BLaER1 treated with 17β-estradiol and CSF1 and Interleukin-3, amounts not matched to agents 10 nM and 100 nM (cell line): ENCODE measurements at regions not wholly inside any gene's neighbourhood (a gene's known extent, or its start where the extent isn't known, plus 50 kb on each side); places are given as distances from the start of the nearest gene placed in this dataset.

ENCODE experiments used
- H3K27ac ChIP-seq, 11 experiments: shearing (Covaris generic); formaldehyde crosslinking; 2 replicates each; pipeline ENCODE4 v1.8.1; 2022
- H3K27me3 ChIP-seq, 11 experiments: shearing (Covaris generic); formaldehyde crosslinking; 2 replicates each; pipeline ENCODE4 v1.8.1; 2022
- H3K36me3 ChIP-seq, 11 experiments: shearing (Covaris generic); formaldehyde crosslinking; 2 replicates each; pipeline ENCODE4 v1.8.1; 2022
- H3K4me1 ChIP-seq, 10 experiments: shearing (Covaris generic); formaldehyde crosslinking; 2 replicates each; pipeline ENCODE4 v1.8.1; 2022
- H3K4me2 ChIP-seq, 11 experiments: shearing (Covaris generic); formaldehyde crosslinking; 2 replicates each; pipeline ENCODE4 v1.8.1; 2022
- H3K4me3 ChIP-seq, 10 experiments: shearing (Covaris generic); formaldehyde crosslinking; 2 replicates each; pipeline ENCODE4 v1.8.1; 2022
- H3K9ac ChIP-seq, 11 experiments: shearing (Covaris generic); formaldehyde crosslinking; 2 replicates each; pipeline ENCODE4 v1.8.1; 2022
- H3K9me3 ChIP-seq, 11 experiments: shearing (Covaris generic); formaldehyde crosslinking; replicated peaks in 1 of 11; 2 replicates each; pipeline ENCODE4 v1.8.1; 2022
- H4K20me1 ChIP-seq, 11 experiments: shearing (Covaris generic); formaldehyde crosslinking; 2 replicates each; pipeline ENCODE4 v1.8.1; 2022
- Cebpa-rat ChIP-seq, 11 experiments: shearing (Covaris generic); IDR thresholded peaks; 2 replicates each; pipeline ENCODE4 v1.8.1; 2022

DNA sequence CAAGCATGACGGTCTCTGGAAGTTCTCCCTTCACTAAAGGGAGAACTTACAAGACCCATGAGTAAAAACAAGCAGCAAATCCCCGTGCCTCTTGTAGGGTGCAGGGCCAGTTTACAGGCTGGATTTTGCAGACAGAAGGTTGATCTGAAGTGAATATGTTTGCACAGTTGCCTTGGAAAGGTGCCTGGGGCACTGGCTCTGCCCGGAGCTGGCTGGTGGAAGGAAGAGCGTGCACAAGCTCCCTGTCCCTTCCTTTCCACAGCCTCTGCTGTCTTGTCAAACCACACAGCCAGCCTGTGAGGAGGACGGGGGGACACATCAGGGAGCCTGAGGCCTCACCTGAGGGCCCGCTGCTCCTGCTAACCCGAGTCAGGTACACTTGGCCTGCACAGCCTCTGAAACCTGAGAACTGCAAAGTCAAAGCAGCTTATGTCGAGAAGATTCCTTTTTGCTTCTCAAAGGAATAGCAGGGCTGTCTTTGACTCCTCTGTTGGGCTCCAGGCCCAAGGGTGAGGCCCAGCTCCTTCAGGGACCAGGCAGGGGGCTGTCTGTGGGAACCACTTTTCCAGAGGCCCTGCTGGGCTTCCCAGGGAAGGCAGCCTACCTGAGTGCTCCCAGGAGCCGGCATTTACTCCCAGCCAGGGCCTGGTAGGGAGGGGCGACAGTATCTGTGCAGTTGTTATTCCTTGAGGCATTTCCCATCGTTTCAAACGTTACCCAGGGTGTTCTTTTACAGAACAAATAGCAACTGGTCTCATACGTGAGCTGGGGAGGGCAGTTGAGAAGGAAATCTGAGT lies 251.5 kb downstream of the SIPA1L2 start:
- Histone ChIP-seq H3K4me3 (no peak overlapping the region), H3K4me1 (no peaks in the 10 kb centered on the region), H3K27ac (no peak overlapping the region), H3K4me2 (no peak overlapping the region), H3K27me3 (no peaks in the 10 kb centered on the region), H3K36me3 (no peaks in the 10 kb centered on the region), H4K20me1 (no peaks in the 10 kb centered on the region), H3K9me3 (no peaks in the 10 kb centered on the region), H3K9ac (no peak overlapping the region)
- TF ChIP-seq Cebpa-rat (IDR thresholded peaks at IDR 0.05), result no peak

DNA sequence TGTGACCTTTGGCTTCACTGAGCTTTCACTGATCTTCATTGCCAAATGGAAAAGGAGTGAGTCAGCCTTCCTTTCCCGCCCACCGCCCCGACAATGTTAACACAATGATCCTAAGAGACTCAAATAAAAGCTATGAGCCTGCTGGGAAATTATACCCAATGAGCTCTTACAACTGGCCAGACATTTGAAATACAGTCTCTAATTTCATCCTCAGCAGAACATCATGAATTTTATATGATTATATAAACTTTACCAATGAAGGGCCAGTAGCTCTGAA lies 252.5 kb downstream of the SIPA1L2 start:
- Histone ChIP-seq H3K9me3 (no peaks in the 10 kb centered on the region), H3K4me1 (no peaks in the 10 kb centered on the region), H3K4me3 (no peak overlapping the region), H3K36me3 (no peaks in the 10 kb centered on the region), H4K20me1 (no peaks in the 10 kb centered on the region), H3K27ac (no peak overlapping the region), H3K27me3 (no peaks in the 10 kb centered on the region), H3K4me2 (no peak overlapping the region), H3K9ac (no peak overlapping the region)
- no peak for TF ChIP-seq Cebpa-rat (IDR thresholded peaks at IDR 0.05)

DNA sequence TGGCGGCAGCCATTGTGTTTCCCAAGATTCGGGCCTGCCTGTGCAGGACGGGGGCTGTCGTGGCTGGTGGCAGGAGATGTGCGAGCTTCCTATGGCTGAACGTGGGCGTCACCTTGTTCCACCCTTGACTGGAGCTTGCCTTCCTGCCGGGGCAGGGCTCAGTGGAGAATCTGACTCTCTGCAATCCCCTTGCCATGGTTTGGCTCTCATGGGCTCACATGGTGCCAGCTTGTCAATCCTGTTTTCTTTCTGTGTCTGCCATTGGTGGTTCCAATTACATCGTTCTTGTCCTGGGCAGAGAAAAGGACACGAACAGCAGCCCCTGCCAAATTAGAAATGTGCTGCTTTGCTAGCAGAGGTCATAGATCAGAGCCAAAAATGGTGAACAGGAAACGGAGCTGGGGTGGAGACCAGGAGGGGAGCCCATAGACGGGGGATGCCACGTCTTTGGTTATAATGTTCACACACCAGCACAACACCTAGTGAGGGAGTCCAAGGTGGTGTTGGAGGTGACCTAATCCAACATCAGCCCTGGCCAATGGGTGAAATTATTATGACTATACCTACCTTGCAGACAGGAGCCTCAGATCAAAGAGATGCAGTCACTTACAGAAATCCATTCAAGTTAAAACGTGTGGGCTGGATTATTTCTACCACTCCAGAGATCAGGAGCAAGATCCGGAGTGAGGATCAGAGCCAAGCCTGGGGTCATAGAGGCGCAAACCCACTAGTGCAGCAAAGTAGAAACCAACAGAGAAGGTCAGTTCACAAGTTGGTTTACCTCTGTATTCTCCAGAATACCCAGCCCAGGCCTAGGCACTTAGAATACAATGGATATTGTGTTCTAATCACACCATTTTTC lies 253.1 kb downstream of the SIPA1L2 start:
- no peak overlapping the region for H3K4me2 ChIP-seq
- H3K27me3 ChIP-seq, result no peaks in the 10 kb centered on the region
- no peak overlapping the region for H3K9ac ChIP-seq
- no peak overlapping the region for H3K4me3 ChIP-seq
- TF ChIP-seq Cebpa-rat (IDR thresholded peaks at IDR 0.05), result no peak
- H3K9me3 ChIP-seq, result no peaks in the 10 kb centered on the region
- no peaks in the 10 kb centered on the region for H3K4me1 ChIP-seq
- H3K27ac ChIP-seq, result no peak overlapping the region
- no peaks in the 10 kb centered on the region for H4K20me1 ChIP-seq
- H3K36me3 ChIP-seq, result no peaks in the 10 kb centered on the region

- TF ChIP-seq Cebpa-rat (IDR thresholded peaks at IDR 0.05), result no peak
These were observed 257.0 kb downstream of the SIPA1L2 start for GRCh38 chr1:232372841-232373440.

GRCh38 chr1:232372431-232372830 lies 257.5 kb downstream of the SIPA1L2 start:
- no peak overlapping the region for H3K9ac ChIP-seq
- H4K20me1 ChIP-seq, result no peaks in the 10 kb centered on the region
- no peaks in the 10 kb centered on the region for H3K36me3 ChIP-seq
- H3K4me1 ChIP-seq, result 0 out of 20 replicates have a peak, but pooled peaks cover 0 to 5% (median 0%) of the 10 kb centered on the region in 10 experiments
- no peak for TF ChIP-seq Cebpa-rat (IDR thresholded peaks at IDR 0.05)
- no peak overlapping the region for H3K4me3 ChIP-seq
- H3K4me2 ChIP-seq, result no peak overlapping the region
- H3K27ac ChIP-seq, result no peak overlapping the region
- no peaks in the 10 kb centered on the region for H3K9me3 ChIP-seq
- H3K27me3 ChIP-seq, result no peaks in the 10 kb centered on the region

More at GRCh38 chr1:232372841-232373440, 257.0 kb downstream of the SIPA1L2 start:
- Histone ChIP-seq H3K4me2 (no peak overlapping the region), H4K20me1 (no peaks in the 10 kb centered on the region), H3K4me1 (0 out of 20 replicates have a peak, but pooled peaks cover 0 to 5% (median 0%) of the 10 kb centered on the region in 10 experiments), H3K4me3 (no peak overlapping the region), H3K36me3 (no peaks in the 10 kb centered on the region), H3K9me3 (no peaks in the 10 kb centered on the region), H3K27me3 (no peaks in the 10 kb centered on the region), H3K9ac (no peak overlapping the region), H3K27ac (no peak overlapping the region)

DNA sequence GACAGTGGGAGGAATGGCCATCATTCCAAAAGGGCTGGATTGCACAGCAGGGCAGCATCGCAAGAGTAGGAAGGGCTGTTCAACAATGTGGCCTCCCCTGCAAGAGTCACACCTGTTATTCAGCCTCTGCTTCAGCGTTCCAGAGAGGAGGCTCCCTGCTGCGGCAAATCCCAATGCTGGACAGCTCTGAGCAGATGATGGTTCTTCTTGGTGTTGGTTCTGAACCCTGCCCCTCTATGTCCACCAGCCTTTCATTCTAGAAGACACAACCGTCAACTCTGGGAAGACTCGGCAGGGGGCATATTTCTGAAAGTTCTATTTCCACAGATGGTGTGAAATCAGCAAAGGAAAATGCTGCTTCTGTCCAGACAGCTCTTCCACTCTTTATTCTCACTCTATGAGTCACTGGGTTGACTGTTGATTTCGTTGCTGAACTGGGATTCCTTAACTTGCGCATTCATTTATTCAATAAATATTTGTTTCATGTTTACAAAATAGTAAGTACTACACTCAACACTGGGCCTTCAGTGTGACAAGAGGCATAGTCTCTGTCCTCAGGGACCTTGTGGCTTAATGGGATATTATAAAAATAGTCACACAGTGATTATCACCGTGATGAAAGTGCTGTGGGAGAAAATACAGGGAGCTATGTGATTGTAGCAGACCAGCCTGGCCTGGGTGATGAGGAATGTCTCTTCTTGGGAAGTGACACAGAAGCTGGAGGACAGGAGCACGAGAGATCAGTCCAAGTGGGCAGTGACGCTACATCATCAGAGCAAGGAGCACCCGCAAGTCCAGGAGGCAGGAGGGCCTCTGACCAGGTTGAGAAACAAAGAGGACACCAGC lies 260.3 kb downstream of the SIPA1L2 start:
- H3K36me3 ChIP-seq, result no peaks in the 10 kb centered on the region
- no peaks in the 10 kb centered on the region for H3K27me3 ChIP-seq
- no peak overlapping the region for H3K9ac ChIP-seq
- H3K27ac ChIP-seq, result no peak overlapping the region
- H3K9me3 ChIP-seq, result no peaks in the 10 kb centered on the region
- no peak for TF ChIP-seq Cebpa-rat (IDR thresholded peaks at IDR 0.05)
- H3K4me2 ChIP-seq, result no peak overlapping the region
- H3K4me3 ChIP-seq, result no peak overlapping the region
- 0 out of 20 replicates have a peak, but pooled peaks cover 0 to 5% (median 0%) of the 10 kb centered on the region in 10 experiments for H3K4me1 ChIP-seq
- H4K20me1 ChIP-seq, result no peaks in the 10 kb centered on the region

- H3K36me3 ChIP-seq, result no peaks in the 10 kb centered on the region
- H3K9ac ChIP-seq, result no peak overlapping the region
- H3K27me3 ChIP-seq, result no peaks in the 10 kb centered on the region
- TF ChIP-seq Cebpa-rat (IDR thresholded peaks at IDR 0.05), result no peak
- no peaks in the 10 kb centered on the region for H4K20me1 ChIP-seq
- no peaks in the 10 kb centered on the region for H3K9me3 ChIP-seq
- 0 out of 20 replicates have a peak, but pooled peaks cover 0 to 5% (median 0%) of the 10 kb centered on the region in 10 experiments for H3K4me1 ChIP-seq
- H3K4me3 ChIP-seq, result no peak overlapping the region
- no peak overlapping the region for H3K27ac ChIP-seq
- no peak overlapping the region for H3K4me2 ChIP-seq
These were observed 261.1 kb downstream of the SIPA1L2 start for GRCh38 chr1:232368821-232369321.

DNA sequence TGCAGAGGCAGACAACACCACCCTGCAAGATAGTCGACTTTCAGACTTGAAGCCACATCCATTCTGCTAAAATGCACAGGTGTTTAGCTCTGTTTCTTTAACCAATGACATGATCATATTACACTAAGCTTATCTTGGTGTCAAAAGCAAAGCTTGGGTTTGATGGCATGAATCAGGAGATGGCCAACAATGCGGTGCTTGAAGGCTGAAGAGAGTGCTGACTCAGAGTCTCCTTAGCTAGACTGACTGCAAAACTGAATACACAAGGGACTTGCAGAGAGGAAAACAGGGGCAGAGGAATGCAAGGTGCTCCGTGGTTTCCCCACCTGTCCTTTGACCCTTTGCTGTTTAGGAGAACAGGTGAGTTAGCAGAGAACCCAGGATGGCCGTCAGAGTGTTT lies 262.6 kb downstream of the SIPA1L2 start:
- Histone ChIP-seq H4K20me1 (no peaks in the 10 kb centered on the region), H3K27ac (no peak overlapping the region), H3K9me3 (no peaks in the 10 kb centered on the region), H3K4me3 (no peak overlapping the region), H3K36me3 (no peaks in the 10 kb centered on the region), H3K9ac (no peak overlapping the region), H3K4me1 (0 out of 20 replicates have a peak, but pooled peaks cover 0 to 5% (median 0%) of the 10 kb centered on the region in 10 experiments), H3K4me2 (no peak overlapping the region), H3K27me3 (no peaks in the 10 kb centered on the region)
- TF ChIP-seq Cebpa-rat (IDR thresholded peaks at IDR 0.05), result no peak
